GM23248 (cell line): ENCODE measurements at regions not wholly inside any gene's neighbourhood (a gene's known extent, or its start where the extent isn't known, plus 50 kb on each side); places are given as distances from the start of the nearest gene placed in this dataset.
A peak's percentile ranks its signal among the peaks of the same experiment; 100 is the strongest.

Source experiments
- DNase-seq: peaks from one replicate; pipeline ENCODE4 v3.0.0-alpha.2; 2015
- H2AFZ ChIP-seq: fragments of 200-600 bp; sonication (generic); 2 replicates; pipeline ENCODE4 v1.6.1; 2016; ENCODE audit warnings: antibody characterized with exemption
- H3F3A ChIP-seq: fragments of 200-600 bp; sonication (generic); 2 replicates; pipeline ENCODE4 v1.6.1; 2016; ENCODE audit warnings: mild to moderate bottlenecking, antibody characterized with exemption, mixed run types; ENCODE audit not compliant: insufficient read depth
- H3K27ac ChIP-seq: fragments of 200-600 bp; sonication (generic); 2 replicates; pipeline ENCODE4 v1.5.1; 2016; ENCODE audit warnings: mild to moderate bottlenecking
- H3K27me3 ChIP-seq: fragments of 200-600 bp; sonication (generic); replicated peaks from 2 replicates; pipeline ENCODE4 v1.6.1; 2016; ENCODE audit warnings: mild to moderate bottlenecking; ENCODE audit not compliant: insufficient read depth
- H3K36me3 ChIP-seq: fragments of 200-600 bp; sonication (generic); 2 replicates; pipeline ENCODE4 v1.6.1; 2016; ENCODE audit warnings: low read depth, mild to moderate bottlenecking
- H3K4me1 ChIP-seq: fragments of 200-600 bp; sonication (generic); 2 replicates; pipeline ENCODE4 v1.6.1; 2016; ENCODE audit warnings: mild to moderate bottlenecking; ENCODE audit not compliant: insufficient read depth
- H3K4me2 ChIP-seq: fragments of 200-600 bp; sonication (generic); one replicate; pipeline ENCODE4 v1.6.1; 2016; ENCODE audit warnings: mild to moderate bottlenecking; ENCODE audit not compliant: unreplicated experiment
- H3K4me3 ChIP-seq: fragments of 200-600 bp; sonication (generic); 2 replicates; pipeline ENCODE4 v1.5.1; 2016; ENCODE audit warnings: mild to moderate bottlenecking
- H3K79me2 ChIP-seq: fragments of 200-600 bp; sonication (generic); 2 replicates; pipeline ENCODE4 v1.6.1; 2016; ENCODE audit warnings: mild to moderate bottlenecking; ENCODE audit not compliant: insufficient read depth
- H3K9ac ChIP-seq: fragments of 200-600 bp; sonication (generic); 2 replicates; pipeline ENCODE4 v1.6.1; 2016; ENCODE audit warnings: mild to moderate bottlenecking
- H3K9me2 ChIP-seq: fragments of 200-600 bp; sonication (generic); 2 replicates; pipeline ENCODE4 v1.6.1; 2016; ENCODE audit warnings: mixed run types, mild to moderate bottlenecking, moderate library complexity; ENCODE audit not compliant: insufficient read depth
- H3K9me3 ChIP-seq: fragments of 200-600 bp; sonication (generic); one replicate; pipeline ENCODE4 v1.6.1; 2017; ENCODE audit warnings: low read depth
- H4K20me1 ChIP-seq: fragments of 200-600 bp; sonication (generic); 2 replicates; pipeline ENCODE4 v1.6.0; 2016; ENCODE audit not compliant: insufficient read depth
- EZH2 ChIP-seq: fragments of 200-600 bp; sonication (generic); IDR thresholded peaks from 2 replicates; pipeline ENCODE4 v1.6.1; 2018; ENCODE audit warnings: antibody characterized with exemption, mild to moderate bottlenecking; ENCODE audit not compliant: insufficient read depth, poor library complexity, severe bottlenecking
- EZH2phosphoT487 ChIP-seq: fragments of 200-600 bp; sonication (generic); IDR thresholded peaks from 2 replicates; pipeline ENCODE4 v1.6.1; 2018; ENCODE audit warnings: antibody characterized with exemption, moderate library complexity, mild to moderate bottlenecking, low read depth; ENCODE audit not compliant: insufficient read depth
- WGBS, 2 experiments: methylation state at CpG; one replicate each; pipeline ENCODE4 v1.1.6; 2015 to 2017; ENCODE audit warnings: low lambda C conversion rate in 2 of 2, low coverage in 1 of 2; ENCODE audit errors: missing lambda C conversion rate in 2 of 2; 5-methylcytosine and 5-hydroxymethylcytosine counted together
- in situ Hi-C: fragments of 300-500 bp; cut with MboI; formaldehyde crosslinking; loops from 2 replicates; pipeline ENCODE4 v1.15.0; 2020

- Histone ChIP-seq H3K36me3 (no peaks in the 10 kb centered on the region), H2AFZ (no peak overlapping the region), H3K4me3 (no peak overlapping the region), H3K79me2 (no peaks in the 10 kb centered on the region), H3F3A (peaks cover 25% of the 10 kb centered on the region; the same call in 1 of the 2 replicates), H3K9me3 (no peaks in the 10 kb centered on the region), H3K9me2 (no peaks in the 10 kb centered on the region), H3K27ac (no peak overlapping the region), H3K9ac (no peak overlapping the region), H3K27me3 (no peaks in the 10 kb centered on the region), H3K4me2 (peak overlapping the region; percentile 28), H3K4me1 (peaks cover 31% of the 10 kb centered on the region), H4K20me1 (no peaks in the 10 kb centered on the region)
- DNase-seq, result peak; percentile 60
- in situ Hi-C loops, result no loop called here
- no peak for TF ChIP-seq EZH2
- no peak for TF ChIP-seq EZH2phosphoT487
- WGBS, 2 experiments, result 62 to 68% methylated on average over 5 of the region's 5 CpGs
These were observed 122.6 kb upstream of the PPP2R5A start for GRCh38 chr1:212162635-212163034.

GRCh38 chr1:212164095-212164872, 120.9 kb upstream of the PPP2R5A start:
- no peak for DNase-seq
- no peak overlapping the region for H3K9ac ChIP-seq
- H3K27ac ChIP-seq, result no peak overlapping the region
- peaks cover 25% of the 10 kb centered on the region; the same call in 1 of the 2 replicates for H3F3A ChIP-seq
- no peaks in the 10 kb centered on the region for H3K9me2 ChIP-seq
- no peaks in the 10 kb centered on the region for H4K20me1 ChIP-seq
- no peaks in the 10 kb centered on the region for H3K9me3 ChIP-seq
- WGBS, 2 experiments, result 86 to 91% methylated on average over 5 of the region's 5 CpGs
- TF ChIP-seq EZH2 (no peak), EZH2phosphoT487 (no peak)
- no peaks in the 10 kb centered on the region for H3K79me2 ChIP-seq
- H3K27me3 ChIP-seq, result no peaks in the 10 kb centered on the region
- H3K4me3 ChIP-seq, result no peak overlapping the region
- H3K4me2 ChIP-seq, result no peak overlapping the region
- no peak overlapping the region for H2AFZ ChIP-seq
- in situ Hi-C loops, result no loop called here
- no peaks in the 10 kb centered on the region for H3K36me3 ChIP-seq
- H3K4me1 ChIP-seq, result peaks cover 31% of the 10 kb centered on the region

GRCh38 chr1:212166244-212166643, 119.0 kb upstream of the PPP2R5A start:
- no peak overlapping the region for H2AFZ ChIP-seq
- no peak overlapping the region for H3K27ac ChIP-seq
- no peaks in the 10 kb centered on the region for H4K20me1 ChIP-seq
- no peak for TF ChIP-seq EZH2
- H3K27me3 ChIP-seq, result no peaks in the 10 kb centered on the region
- WGBS, 2 experiments, result 67 to 84% methylated on average over 4 of the region's 4 CpGs
- H3K4me1 ChIP-seq, result peaks cover 25% of the 10 kb centered on the region
- in situ Hi-C loops, result no loop called here
- no peak for DNase-seq
- no peaks in the 10 kb centered on the region for H3K79me2 ChIP-seq
- H3K9me3 ChIP-seq, result no peaks in the 10 kb centered on the region
- H3K4me2 ChIP-seq, result no peak overlapping the region
- no peak overlapping the region for H3K4me3 ChIP-seq
- H3K36me3 ChIP-seq, result no peaks in the 10 kb centered on the region
- no peaks in the 10 kb centered on the region for H3K9me2 ChIP-seq
- peaks cover 19% of the 10 kb centered on the region; the same call in 1 of the 2 replicates for H3F3A ChIP-seq
- H3K9ac ChIP-seq, result no peak overlapping the region

GRCh38 chr1:212166644-212167043, 118.6 kb upstream of the PPP2R5A start:
- Histone ChIP-seq H3K27ac (0 out of 2 replicates have a peak overlapping the region, but pooled peaks have one; percentile 5), H3K36me3 (no peaks in the 10 kb centered on the region), H3K27me3 (no peaks in the 10 kb centered on the region), H3K79me2 (no peaks in the 10 kb centered on the region), H2AFZ (no peak overlapping the region), H3K9me3 (no peaks in the 10 kb centered on the region), H3K9me2 (no peaks in the 10 kb centered on the region), H3F3A (peaks cover 15% of the 10 kb centered on the region; the same call in 1 of the 2 replicates), H3K4me2 (no peak overlapping the region), H4K20me1 (no peaks in the 10 kb centered on the region), H3K9ac (peak overlapping the region; percentile 18; the same call in 1 of the 2 replicates), H3K4me3 (no peak overlapping the region), H3K4me1 (peaks cover 21% of the 10 kb centered on the region)
- 28 to 34% methylated on average over 2 of the region's 2 CpGs for WGBS, 2 experiments
- in situ Hi-C loops, result no loop called here
- TF ChIP-seq EZH2phosphoT487, result no peak
- TF ChIP-seq EZH2, result no peak
- no peak for DNase-seq

GRCh38 chr1:212167098-212167497, 118.1 kb upstream of the PPP2R5A start:
- no peaks in the 10 kb centered on the region for H3K27me3 ChIP-seq
- peak overlapping the region; percentile 18; the same call in 1 of the 2 replicates for H3K9ac ChIP-seq
- H3K9me3 ChIP-seq, result no peaks in the 10 kb centered on the region
- H3F3A ChIP-seq, result peaks cover 13% of the 10 kb centered on the region; the same call in 1 of the 2 replicates
- peak; percentile 87 for DNase-seq
- peaks cover 17% of the 10 kb centered on the region for H3K4me1 ChIP-seq
- in situ Hi-C loops, result no loop called here
- no peaks in the 10 kb centered on the region for H3K9me2 ChIP-seq
- H3K36me3 ChIP-seq, result no peaks in the 10 kb centered on the region
- H3K27ac ChIP-seq, result 0 out of 2 replicates have a peak overlapping the region, but pooled peaks have one; percentile 5
- H3K79me2 ChIP-seq, result no peaks in the 10 kb centered on the region
- TF ChIP-seq EZH2 (no peak), EZH2phosphoT487 (no peak)
- H4K20me1 ChIP-seq, result no peaks in the 10 kb centered on the region
- H2AFZ ChIP-seq, result no peak overlapping the region
- no peak overlapping the region for H3K4me3 ChIP-seq
- WGBS, 2 experiments, result 3 to 8% methylated on average over 7 of the region's 7 CpGs
- H3K4me2 ChIP-seq, result peak overlapping the region; percentile 20
